LNCaP clone FGC (cell line): ENCODE measurements at regions not wholly inside any gene's neighbourhood (a gene's known extent, or its start where the extent isn't known, plus 50 kb on each side); places are given as distances from the start of the nearest gene placed in this dataset.
A peak's percentile ranks its signal among the peaks of the same experiment; 100 is the strongest.

Experiments used
- DNase-seq: peaks from one replicate; pipeline ENCODE4 v3.0.0-alpha.2; 2011; ENCODE audit warnings: low read depth
- H3K4me3 ChIP-seq: 2 replicates; pipeline ENCODE4 v1.5.1; 2011; ENCODE audit warnings: mild to moderate bottlenecking, low read depth, low read length, control low read depth
- CTCF ChIP-seq: IDR thresholded peaks from 2 replicates; pipeline ENCODE4 v1.5.1; 2012; ENCODE audit warnings: mild to moderate bottlenecking; ENCODE audit not compliant: control insufficient read depth, insufficient read depth; ENCODE audit errors: extremely low read depth

GRCh38 chr17:53150101-53150698, 672.5 kb upstream of the KIF2B start:
- TF ChIP-seq CTCF: peak; percentile 54
- DNase-seq: no peak
- H3K4me3 ChIP-seq: no peak overlapping the region

GRCh38 chr17:53149316-53149715, 673.4 kb upstream of the KIF2B start:
- TF ChIP-seq CTCF: no peak
- DNase-seq: no peak
- no peak overlapping the region for H3K4me3 ChIP-seq

- TF ChIP-seq CTCF: no peak
- no peak for DNase-seq
- H3K4me3 ChIP-seq: no peak overlapping the region
Measured at GRCh38 chr17:53148058-53148457, 674.7 kb upstream of the KIF2B start.

- no peak overlapping the region for H3K4me3 ChIP-seq
- no peak for TF ChIP-seq CTCF
- no peak for DNase-seq
Measured at GRCh38 chr17:53142890-53143289, 679.8 kb upstream of the KIF2B start.

- H3K4me3 ChIP-seq: no peak overlapping the region
- no peak for DNase-seq
- TF ChIP-seq CTCF: no peak
Measured at GRCh38 chr17:53141731-53142130, 681.0 kb upstream of the KIF2B start.

GRCh38 chr17:53141280-53141679, 681.4 kb upstream of the KIF2B start:
- no peak overlapping the region for H3K4me3 ChIP-seq
- TF ChIP-seq CTCF: no peak
- DNase-seq: peak; percentile 55

- H3K4me3 ChIP-seq: no peak overlapping the region
- DNase-seq: peak; percentile 45
- no peak for TF ChIP-seq CTCF
Measured at GRCh38 chr17:53137869-53138268, 684.9 kb upstream of the KIF2B start.
